ENCODE measurements at regions not wholly inside any gene's neighbourhood (a gene's known extent, or its start where the extent isn't known, plus 50 kb on each side); places are given as distances from the start of the nearest gene placed in this dataset.
"Not testable (repeated sequence)": the region's sequence is repeated elsewhere in the genome, so short reads cannot be mapped to it uniquely, and the experiment has no call there.

- intact Hi-C loops (cut with DNase I; ENCODE audit: low total_unique reads); H3K27me3 ChIP-seq; in situ Hi-C loops (cut with MboI; ENCODE audit: low pct_ligation_motif_present in 1 of 4, low pct_unique_long_range_greater_than_20kb in 1 of 4, low sequenced_read_pairs in 3 of 4); H3K4me3 ChIP-seq; H3K9me3 ChIP-seq; H3K4me1 ChIP-seq; H3K27ac ChIP-seq; H3K36me3 ChIP-seq; DNase-seq: not testable (repeated sequence)
These were observed 2866.8 kb downstream of the RPIA start for GRCh38 chr2:91558234-91558633.

- H3K27ac ChIP-seq; H3K9me3 ChIP-seq; H3K4me3 ChIP-seq; H3K4me1 ChIP-seq; H3K36me3 ChIP-seq; intact Hi-C loops (cut with DNase I; ENCODE audit: low total_unique reads); DNase-seq; in situ Hi-C loops (cut with MboI; ENCODE audit: low pct_ligation_motif_present in 1 of 4, low pct_unique_long_range_greater_than_20kb in 1 of 4, low sequenced_read_pairs in 3 of 4); H3K27me3 ChIP-seq: not testable (repeated sequence)
- WGBS, 2 donors (ENCODE audit: low coverage in 1 of 2) = 88% methylated on average over 1 of the region's 1 CpG; no CpG with 5 or more reads in 1 of the 2 donors
These were observed 2867.8 kb downstream of the RPIA start for GRCh38 chr2:91559269-91559668.

GRCh38 chr2:91559886-91560614, 2868.6 kb downstream of the RPIA start:
- H3K36me3 ChIP-seq; H3K4me1 ChIP-seq; H3K27me3 ChIP-seq; H3K9me3 ChIP-seq; H3K4me3 ChIP-seq; H3K27ac ChIP-seq; DNase-seq; intact Hi-C loops (cut with DNase I; ENCODE audit: low total_unique reads); in situ Hi-C loops (cut with MboI; ENCODE audit: low pct_ligation_motif_present in 1 of 4, low pct_unique_long_range_greater_than_20kb in 1 of 4, low sequenced_read_pairs in 3 of 4): not testable (repeated sequence)

- H3K9me3 ChIP-seq; DNase-seq; H3K27ac ChIP-seq; intact Hi-C loops (cut with DNase I; ENCODE audit: low total_unique reads); in situ Hi-C loops (cut with MboI; ENCODE audit: low pct_ligation_motif_present in 1 of 4, low pct_unique_long_range_greater_than_20kb in 1 of 4, low sequenced_read_pairs in 3 of 4); H3K4me1 ChIP-seq; H3K27me3 ChIP-seq; H3K36me3 ChIP-seq; H3K4me3 ChIP-seq: not testable (repeated sequence)
- 88% methylated on average over 1 of the region's 2 CpGs; no CpG with 5 or more reads in 1 of the 2 donors for WGBS, 2 donors (ENCODE audit: low coverage in 1 of 2)
These were observed 2870.7 kb downstream of the RPIA start for GRCh38 chr2:91562184-91562583.

GRCh38 chr2:91564700-91565099, 2873.2 kb downstream of the RPIA start:
- H3K4me1 ChIP-seq; H3K9me3 ChIP-seq; H3K27me3 ChIP-seq; DNase-seq; in situ Hi-C loops (cut with MboI; ENCODE audit: low pct_ligation_motif_present in 1 of 4, low pct_unique_long_range_greater_than_20kb in 1 of 4, low sequenced_read_pairs in 3 of 4); H3K27ac ChIP-seq; H3K4me3 ChIP-seq; intact Hi-C loops (cut with DNase I; ENCODE audit: low total_unique reads); H3K36me3 ChIP-seq: not testable (repeated sequence)
- WGBS, 2 donors (ENCODE audit: low coverage in 1 of 2) = 79 to 83% methylated on average over 1 to 3 of the region's 3 CpGs

- DNase-seq; H3K36me3 ChIP-seq; intact Hi-C loops (cut with DNase I; ENCODE audit: low total_unique reads); in situ Hi-C loops (cut with MboI; ENCODE audit: low pct_ligation_motif_present in 1 of 4, low pct_unique_long_range_greater_than_20kb in 1 of 4, low sequenced_read_pairs in 3 of 4); H3K4me3 ChIP-seq; H3K4me1 ChIP-seq; H3K27me3 ChIP-seq; H3K27ac ChIP-seq; H3K9me3 ChIP-seq: not testable (repeated sequence)
- 78% methylated on average over 6 of the region's 7 CpGs; no CpG with 5 or more reads in 1 of the 2 donors for WGBS, 2 donors (ENCODE audit: low coverage in 1 of 2)
These were observed 2874.4 kb downstream of the RPIA start for GRCh38 chr2:91565689-91566430.

- H3K27me3 ChIP-seq; H3K36me3 ChIP-seq; DNase-seq; H3K9me3 ChIP-seq; H3K27ac ChIP-seq; intact Hi-C loops (cut with DNase I; ENCODE audit: low total_unique reads); in situ Hi-C loops (cut with MboI; ENCODE audit: low pct_ligation_motif_present in 1 of 4, low pct_unique_long_range_greater_than_20kb in 1 of 4, low sequenced_read_pairs in 3 of 4); H3K4me3 ChIP-seq; H3K4me1 ChIP-seq: not testable (repeated sequence)
- WGBS, 2 donors (ENCODE audit: low coverage in 1 of 2) = 90% methylated on average over 7 of the region's 8 CpGs; no CpG with 5 or more reads in 1 of the 2 donors
These were observed 2875.1 kb downstream of the RPIA start for GRCh38 chr2:91566611-91567010.

GRCh38 chr2:91567546-91568335, 2876.3 kb downstream of the RPIA start:
- intact Hi-C loops (cut with DNase I; ENCODE audit: low total_unique reads); DNase-seq; in situ Hi-C loops (cut with MboI; ENCODE audit: low pct_ligation_motif_present in 1 of 4, low pct_unique_long_range_greater_than_20kb in 1 of 4, low sequenced_read_pairs in 3 of 4); H3K4me1 ChIP-seq; H3K27ac ChIP-seq; H3K27me3 ChIP-seq; H3K36me3 ChIP-seq; H3K9me3 ChIP-seq; H3K4me3 ChIP-seq: not testable (repeated sequence)
- WGBS, 2 donors (ENCODE audit: low coverage in 1 of 2) = 83% methylated on average over 13 of the region's 18 CpGs; no CpG with 5 or more reads in 1 of the 2 donors

GRCh38 chr2:91568391-91569338, 2877.2 kb downstream of the RPIA start:
- in situ Hi-C loops (cut with MboI; ENCODE audit: low pct_ligation_motif_present in 1 of 4, low pct_unique_long_range_greater_than_20kb in 1 of 4, low sequenced_read_pairs in 3 of 4); H3K27ac ChIP-seq; H3K4me1 ChIP-seq; intact Hi-C loops (cut with DNase I; ENCODE audit: low total_unique reads); DNase-seq; H3K9me3 ChIP-seq; H3K27me3 ChIP-seq; H3K4me3 ChIP-seq; H3K36me3 ChIP-seq: not testable (repeated sequence)
- 86% methylated on average over 18 of the region's 25 CpGs; no CpG with 5 or more reads in 1 of the 2 donors for WGBS, 2 donors (ENCODE audit: low coverage in 1 of 2)

Measured in transverse colon (tissue), 4 donors.